GM12878 (cell line): ENCODE measurements at regions not wholly inside any gene's neighbourhood (a gene's known extent, or its start where the extent isn't known, plus 50 kb on each side); places are given as distances from the start of the nearest gene placed in this dataset.

Source experiments
- ATAC-seq: fragments of 200-7000 bp; cut with Tn5 transposase; 3 replicates; pipeline ENCODE4 v1.9.1; 2020; ENCODE audit warnings: mild to moderate bottlenecking, moderate library complexity
- BruUV-seq: library from RNA; stranded (reverse); fragments of 400-500 nt; replicated peaks from 2 replicates; lab custom pipeline; 2021; lab: Mats Ljungman, UMichigan
- CTCF ChIA-PET: fragments of 300-600 bp; sonication (Branson Sonifier 250); formaldehyde crosslinking; extraction: SDS; loops from one replicate; lab custom pipeline; 2021; ENCODE audit warnings: inconsistent platforms; lab: Yijun Ruan, JAX
- POLR2A ChIA-PET: fragments of 350-600 bp; formaldehyde crosslinking; extraction: SDS; loops from one replicate; lab custom pipeline; 2021; ENCODE audit warnings: inconsistent platforms; lab: Charles Lee
- RAD21 ChIA-PET: fragments of 300-600 bp; sonication (Branson Sonifier 250); formaldehyde crosslinking; loops from one replicate; lab custom pipeline; 2023; ENCODE audit warnings: antibody characterized with exemption; ENCODE audit not compliant: unreplicated experiment; lab: Charles Lee
- SMC1A ChIA-PET: fragments of 300-600 bp; sonication (Branson Sonifier 250); formaldehyde crosslinking; loops from one replicate; lab custom pipeline; 2023; ENCODE audit not compliant: unreplicated experiment, uncharacterized antibody; lab: Charles Lee
- DNase-seq: peaks from one replicate; pipeline ENCODE4 v3.0.0-alpha.2; 2011; ENCODE audit warnings: low read depth, low spot score
- FAIRE-seq: peaks from 3 replicates; lab custom pipeline; 2011; peaks lifted over from hg19 to GRCh38; lab: Jason Lieb, UNC
- H2AFZ ChIP-seq: 2 replicates; pipeline ENCODE4 v1.6.0; 2011; ENCODE audit warnings: low read depth, low read length, control low read depth; ENCODE audit not compliant: control insufficient read depth
- H3K27ac ChIP-seq: 2 replicates; pipeline ENCODE4 v1.5.1; 2011; ENCODE audit warnings: control low read depth; ENCODE audit not compliant: control insufficient read depth, insufficient read depth
- H3K27me3 ChIP-seq, 2 experiments: replicated peaks in 1 of 2; 2 replicates each; pipeline versions ENCODE4 v1.6.0 to v1.6.1; 2011; ENCODE audit warnings: low read length in 1 of 2; ENCODE audit not compliant: control insufficient read depth in 2 of 2, insufficient read depth in 2 of 2
- H3K36me3 ChIP-seq, 2 experiments: 2 replicates each; pipeline ENCODE4 v1.5.1; 2011; ENCODE audit warnings: low read length in 1 of 2; ENCODE audit not compliant: control insufficient read depth in 2 of 2, insufficient read depth in 2 of 2
- H3K4me1 ChIP-seq: 2 replicates; pipeline ENCODE4 v1.6.1; 2011; ENCODE audit warnings: mild to moderate bottlenecking, low read length, moderate library complexity, mixed read lengths; ENCODE audit not compliant: control insufficient read depth, insufficient read depth
- H3K4me2 ChIP-seq: 2 replicates; pipeline ENCODE4 v1.6.0; 2011; ENCODE audit warnings: control low read depth; ENCODE audit not compliant: control insufficient read depth, insufficient read depth
- H3K4me3 ChIP-seq: fragments of 200-600 bp; sonication (generic); 2 replicates; pipeline ENCODE4 v1.5.1; 2016
- H3K79me2 ChIP-seq: 2 replicates; pipeline ENCODE4 v1.6.0; 2011; ENCODE audit warnings: low read length; ENCODE audit not compliant: control insufficient read depth, insufficient read depth
- H3K9ac ChIP-seq: 2 replicates; pipeline ENCODE4 v1.8.0; 2011; ENCODE audit warnings: low read length, control low read depth, mixed read lengths; ENCODE audit not compliant: control insufficient read depth, insufficient read depth
- H3K9me3 ChIP-seq: replicated peaks from 3 replicates; pipeline ENCODE4 v1.5.1; 2011; ENCODE audit warnings: mild to moderate bottlenecking, low read length; ENCODE audit not compliant: control insufficient read depth, insufficient read depth
- H4K20me1 ChIP-seq: 2 replicates; pipeline ENCODE4 v1.6.0; 2011; ENCODE audit not compliant: control insufficient read depth, insufficient read depth
- CBX3 ChIP-seq: fragments of 200-600 bp; sonication (generic); IDR thresholded peaks from 2 replicates; pipeline ENCODE4 v1.6.1; 2016; ENCODE audit warnings: low read depth, borderline replicate concordance
- MEF2A ChIP-seq: IDR thresholded peaks from 2 replicates; pipeline ENCODE4 v1.6.1; 2011; ENCODE audit warnings: low read depth, mild to moderate bottlenecking, low read length, moderate library complexity; ENCODE audit not compliant: insufficient read depth
- MLLT1 ChIP-seq: fragments of 450-650 bp; IDR thresholded peaks from 2 replicates; pipeline ENCODE4 v1.6.1; 2016; ENCODE audit warnings: mild to moderate bottlenecking
- MXI1 ChIP-seq: fragments of 150-350 bp; IDR thresholded peaks from 2 replicates; pipeline ENCODE4 v1.6.1; 2011; ENCODE audit warnings: low read depth, mild to moderate bottlenecking, inconsistent platforms, low read length, improper control_type of control experiment
- MYB ChIP-seq: fragments of 150-350 bp; IDR thresholded peaks from 2 replicates; pipeline ENCODE4 v1.6.1; 2014; ENCODE audit warnings: mild to moderate bottlenecking, low read depth, low read length, borderline replicate concordance
- SIN3A ChIP-seq: IDR thresholded peaks from 2 replicates; pipeline ENCODE4 v1.6.1; 2012; ENCODE audit warnings: low read depth, low read length, improper control_type of control experiment
- SP1 ChIP-seq: IDR thresholded peaks from one replicate; pipeline ENCODE4 v1.6.1; 2011; ENCODE audit warnings: low read depth, low read length
- TAF1 ChIP-seq: IDR thresholded peaks from 2 replicates; pipeline ENCODE4 v1.6.1; 2011; ENCODE audit warnings: mild to moderate bottlenecking, low read depth, low read length, borderline replicate concordance
- TARDBP ChIP-seq: IDR thresholded peaks from 2 replicates; pipeline ENCODE4 v1.6.1; 2016; ENCODE audit warnings: borderline replicate concordance
- ZNF384 ChIP-seq: IDR thresholded peaks from 2 replicates; pipeline ENCODE4 v1.6.1; 2012; ENCODE audit warnings: low read depth, mild to moderate bottlenecking, low read length, improper control_type of control experiment, borderline replicate concordance
- WGBS: methylation state at CpG from one replicate; pipeline ENCODE4 v1.1.6; 2016; ENCODE audit warnings: low lambda C conversion rate; ENCODE audit not compliant: insufficient replicate concordance, insufficient coverage; ENCODE audit errors: missing lambda C conversion rate; 5-methylcytosine and 5-hydroxymethylcytosine counted together
- in situ Hi-C: fragments of 300-500 bp; cut with MboI; formaldehyde crosslinking; loops from 9 replicates; pipeline ENCODE4 v1.14.3; 2018; ENCODE audit warnings: mixed read lengths
- intact Hi-C: fragments of 100-400 bp; cut with micrococcal nuclease; formaldehyde crosslinking; loops from one replicate; pipeline ENCODE4 v1.14.2; 2022; ENCODE audit not compliant: unreplicated experiment
- TF ChIP-seq, protein P1 (sequence below): fragments of 450-650 bp; IDR thresholded peaks from 2 replicates; pipeline ENCODE4 v1.6.1; 2016; ENCODE audit warnings: mild to moderate bottlenecking

DNA sequence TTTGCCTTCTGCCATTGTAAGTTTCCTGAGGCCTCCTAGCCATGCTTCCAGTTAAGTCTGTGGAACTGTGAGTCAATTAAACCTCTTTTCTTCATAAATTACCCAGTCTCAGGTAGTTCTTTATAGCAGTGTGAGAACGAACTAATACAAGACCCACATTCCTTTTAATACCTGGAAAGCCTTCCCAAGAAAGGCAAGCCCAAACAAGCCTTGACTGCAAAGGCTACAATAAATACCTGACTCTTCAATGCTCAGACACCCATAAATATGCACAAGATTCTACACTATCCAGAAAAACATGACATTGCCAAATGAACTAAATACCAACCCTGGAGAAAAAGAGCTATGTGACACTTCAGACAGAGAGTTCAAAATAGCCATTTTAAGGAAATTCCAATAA, 338.8 kb downstream of the HAO1 start:
- no peak for TF ChIP-seq MEF2A
- no peak for TF ChIP-seq SIN3A
- TF ChIP-seq MLLT1: no peak
- TF ChIP-seq CBX3: no peak
- no peak for TF ChIP-seq ZNF384
- TF ChIP-seq TARDBP: no peak
- no peak for TF ChIP-seq TAF1
- no peak for TF ChIP-seq MXI1
- TF ChIP-seq, protein P1, sequence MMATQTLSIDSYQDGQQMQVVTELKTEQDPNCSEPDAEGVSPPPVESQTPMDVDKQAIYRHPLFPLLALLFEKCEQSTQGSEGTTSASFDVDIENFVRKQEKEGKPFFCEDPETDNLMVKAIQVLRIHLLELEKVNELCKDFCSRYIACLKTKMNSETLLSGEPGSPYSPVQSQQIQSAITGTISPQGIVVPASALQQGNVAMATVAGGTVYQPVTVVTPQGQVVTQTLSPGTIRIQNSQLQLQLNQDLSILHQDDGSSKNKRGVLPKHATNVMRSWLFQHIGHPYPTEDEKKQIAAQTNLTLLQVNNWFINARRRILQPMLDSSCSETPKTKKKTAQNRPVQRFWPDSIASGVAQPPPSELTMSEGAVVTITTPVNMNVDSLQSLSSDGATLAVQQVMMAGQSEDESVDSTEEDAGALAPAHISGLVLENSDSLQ: no peak
- no peak for TF ChIP-seq MYB
- no peak for TF ChIP-seq SP1
- no peak for FAIRE-seq
- no peaks in the 10 kb centered on the region for H3K9me3 ChIP-seq
- no peaks in the 10 kb centered on the region for H3K36me3 ChIP-seq
- POLR2A ChIA-PET: no interaction called here
- no peak overlapping the region for H3K4me2 ChIP-seq
- H3K79me2 ChIP-seq: no peaks in the 10 kb centered on the region
- H2AFZ ChIP-seq: no peak overlapping the region
- BruUV-seq: no TSS peak
- no peak for DNase-seq
- no peaks in the 10 kb centered on the region for H4K20me1 ChIP-seq
- CTCF ChIA-PET: no interaction called here
- SMC1A ChIA-PET: no interaction called here
- 6% methylated on average over 1 of the region's 1 CpG for WGBS
- ATAC-seq: no peak
- no peak overlapping the region for H3K27ac ChIP-seq
- no peaks in the 10 kb centered on the region for H3K4me1 ChIP-seq
- H3K9ac ChIP-seq: no peak overlapping the region
- no peaks in the 10 kb centered on the region for H3K27me3 ChIP-seq
- intact Hi-C loops: no loop called here
- no peak overlapping the region for H3K4me3 ChIP-seq
- RAD21 ChIA-PET: no interaction called here
- in situ Hi-C loops: no loop called here
